ENCODE measurements at regions not wholly inside any gene's neighbourhood (a gene's known extent, or its start where the extent isn't known, plus 50 kb on each side); places are given as distances from the start of the nearest gene placed in this dataset.

DNA sequence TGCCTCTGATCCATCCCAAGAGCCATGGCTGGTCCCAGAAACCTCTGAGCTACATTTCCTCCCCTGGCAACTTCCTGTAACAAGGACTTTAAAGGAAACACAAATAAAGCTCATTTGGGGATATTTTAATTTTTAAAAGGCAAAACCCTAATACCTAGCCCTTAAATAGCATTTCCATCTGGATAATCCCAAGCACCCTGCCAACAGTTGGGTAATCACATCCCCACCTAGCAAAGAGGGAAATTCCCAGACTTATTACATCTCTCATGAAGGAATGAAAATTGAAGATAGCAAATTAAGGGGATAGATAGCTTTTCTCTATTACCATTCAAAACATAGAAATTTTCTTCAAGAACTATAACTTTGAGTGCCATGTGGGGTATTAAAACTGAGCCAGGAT lies 213.7 kb upstream of the BMP4 start:
- Histone ChIP-seq H3K27me3 (no peaks in the 10 kb centered on the region), H3K27ac (no peak overlapping the region), H3K9me3 (ENCODE audit: low read depth) (no peaks in the 10 kb centered on the region), H4K20me1 (ENCODE audit: insufficient read depth, poor library complexity, severe bottlenecking) (no peaks in the 10 kb centered on the region), H3K79me2 (no peaks in the 10 kb centered on the region), H3K4me1 (ENCODE audit: insufficient read depth) (peaks cover 9% of the 10 kb centered on the region), H3K4me3 (no peak overlapping the region), H3K4me2 (no peak overlapping the region), H2AFZ (no peak overlapping the region), H3K9me2 (replicated peaks; ENCODE audit: insufficient read depth) (no peaks in the 10 kb centered on the region), H3K36me3 (replicated peaks; ENCODE audit: insufficient read depth, low read depth) (no peaks in the 10 kb centered on the region)
- TF ChIP-seq, protein P1, sequence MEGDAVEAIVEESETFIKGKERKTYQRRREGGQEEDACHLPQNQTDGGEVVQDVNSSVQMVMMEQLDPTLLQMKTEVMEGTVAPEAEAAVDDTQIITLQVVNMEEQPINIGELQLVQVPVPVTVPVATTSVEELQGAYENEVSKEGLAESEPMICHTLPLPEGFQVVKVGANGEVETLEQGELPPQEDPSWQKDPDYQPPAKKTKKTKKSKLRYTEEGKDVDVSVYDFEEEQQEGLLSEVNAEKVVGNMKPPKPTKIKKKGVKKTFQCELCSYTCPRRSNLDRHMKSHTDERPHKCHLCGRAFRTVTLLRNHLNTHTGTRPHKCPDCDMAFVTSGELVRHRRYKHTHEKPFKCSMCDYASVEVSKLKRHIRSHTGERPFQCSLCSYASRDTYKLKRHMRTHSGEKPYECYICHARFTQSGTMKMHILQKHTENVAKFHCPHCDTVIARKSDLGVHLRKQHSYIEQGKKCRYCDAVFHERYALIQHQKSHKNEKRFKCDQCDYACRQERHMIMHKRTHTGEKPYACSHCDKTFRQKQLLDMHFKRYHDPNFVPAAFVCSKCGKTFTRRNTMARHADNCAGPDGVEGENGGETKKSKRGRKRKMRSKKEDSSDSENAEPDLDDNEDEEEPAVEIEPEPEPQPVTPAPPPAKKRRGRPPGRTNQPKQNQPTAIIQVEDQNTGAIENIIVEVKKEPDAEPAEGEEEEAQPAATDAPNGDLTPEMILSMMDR (IDR thresholded peaks at IDR 0.05; ENCODE audit: poor library complexity) = no peak
- TF ChIP-seq EZH2 (IDR thresholded peaks at IDR 0.05; ENCODE audit: borderline replicate concordance) (no peak), EZH2phosphoT487 (IDR thresholded peaks at IDR 0.05; ENCODE audit: low read depth, severe bottlenecking, unreplicated experiment) (no peak)
- DNase-seq (ENCODE audit: low spot score) = no peak

DNA sequence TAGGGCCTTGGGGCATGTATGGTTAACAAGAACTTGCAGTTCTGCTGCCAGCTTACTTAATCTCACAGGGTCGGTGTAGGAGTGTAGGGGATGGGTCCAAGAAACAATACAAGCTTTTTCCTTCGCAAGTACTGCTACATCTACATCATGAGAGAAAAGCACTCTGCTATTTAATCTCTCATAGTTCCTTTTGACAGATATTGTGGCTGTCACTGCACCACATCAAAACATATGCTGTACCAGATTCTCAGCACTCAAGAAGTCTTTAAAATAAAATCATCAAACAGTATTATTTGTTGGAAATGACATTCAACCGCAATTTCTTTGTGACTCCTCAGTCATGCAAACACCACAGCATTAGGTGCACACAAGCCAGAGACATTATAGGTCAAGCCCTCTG lies 215.5 kb upstream of the BMP4 start:
- TF ChIP-seq EZH2 (IDR thresholded peaks at IDR 0.05; ENCODE audit: borderline replicate concordance) (no peak), EZH2phosphoT487 (IDR thresholded peaks at IDR 0.05; ENCODE audit: low read depth, severe bottlenecking, unreplicated experiment) (no peak)
- TF ChIP-seq, protein P1 (IDR thresholded peaks at IDR 0.05; ENCODE audit: poor library complexity) = no peak
- Histone ChIP-seq H3K27me3 (no peaks in the 10 kb centered on the region), H4K20me1 (ENCODE audit: insufficient read depth, poor library complexity, severe bottlenecking) (no peaks in the 10 kb centered on the region), H2AFZ (no peak overlapping the region), H3K9me3 (ENCODE audit: low read depth) (no peaks in the 10 kb centered on the region), H3K36me3 (replicated peaks; ENCODE audit: insufficient read depth, low read depth) (no peaks in the 10 kb centered on the region), H3K4me1 (ENCODE audit: insufficient read depth) (peaks cover 15% of the 10 kb centered on the region), H3K27ac (no peak overlapping the region), H3K9me2 (replicated peaks; ENCODE audit: insufficient read depth) (no peaks in the 10 kb centered on the region), H3K4me2 (no peak overlapping the region), H3K79me2 (no peaks in the 10 kb centered on the region), H3K4me3 (no peak overlapping the region)
- no peak for DNase-seq (ENCODE audit: low spot score)
- 73% methylated on average over 3 of the region's 3 CpGs for WGBS (ENCODE audit: low lambda C conversion rate, missing lambda C conversion rate)

DNA sequence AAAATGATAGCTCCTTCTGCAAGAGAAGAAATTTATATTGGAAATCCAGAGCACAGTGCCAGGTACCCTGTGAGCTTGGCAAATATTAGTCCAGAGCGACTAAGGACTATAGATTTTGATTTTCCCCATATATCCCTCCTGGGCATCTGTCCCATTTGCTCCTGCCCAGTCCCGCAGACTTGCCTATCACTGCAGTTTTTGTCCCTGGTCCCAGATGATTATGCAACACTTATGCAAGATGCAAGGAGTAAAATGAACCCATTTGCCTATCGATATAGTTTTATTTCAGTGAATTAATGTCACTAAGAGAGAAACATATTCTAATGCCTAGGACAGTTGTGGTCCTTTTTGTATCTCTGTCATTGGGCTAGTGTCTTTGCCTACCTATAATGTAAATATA lies 215.9 kb upstream of the BMP4 start:
- H3K9me2 ChIP-seq (replicated peaks; ENCODE audit: insufficient read depth) = no peaks in the 10 kb centered on the region
- no peak overlapping the region for H3K4me2 ChIP-seq
- H2AFZ ChIP-seq = no peak overlapping the region
- TF ChIP-seq EZH2phosphoT487 (IDR thresholded peaks at IDR 0.05; ENCODE audit: low read depth, severe bottlenecking, unreplicated experiment) (no peak), EZH2 (IDR thresholded peaks at IDR 0.05; ENCODE audit: borderline replicate concordance) (no peak)
- TF ChIP-seq, protein P1 (IDR thresholded peaks at IDR 0.05; ENCODE audit: poor library complexity) = no peak
- no peaks in the 10 kb centered on the region for H4K20me1 ChIP-seq (ENCODE audit: insufficient read depth, poor library complexity, severe bottlenecking)
- no peaks in the 10 kb centered on the region for H3K9me3 ChIP-seq (ENCODE audit: low read depth)
- no peak for DNase-seq (ENCODE audit: low spot score)
- H3K4me3 ChIP-seq = no peak overlapping the region
- H3K36me3 ChIP-seq (replicated peaks; ENCODE audit: insufficient read depth, low read depth) = no peaks in the 10 kb centered on the region
- H3K27me3 ChIP-seq = no peaks in the 10 kb centered on the region
- WGBS (ENCODE audit: low lambda C conversion rate, missing lambda C conversion rate) = 91% methylated on average over 3 of the region's 3 CpGs
- H3K4me1 ChIP-seq (ENCODE audit: insufficient read depth) = peaks cover 17% of the 10 kb centered on the region
- H3K27ac ChIP-seq = no peak overlapping the region
- no peaks in the 10 kb centered on the region for H3K79me2 ChIP-seq

DNA sequence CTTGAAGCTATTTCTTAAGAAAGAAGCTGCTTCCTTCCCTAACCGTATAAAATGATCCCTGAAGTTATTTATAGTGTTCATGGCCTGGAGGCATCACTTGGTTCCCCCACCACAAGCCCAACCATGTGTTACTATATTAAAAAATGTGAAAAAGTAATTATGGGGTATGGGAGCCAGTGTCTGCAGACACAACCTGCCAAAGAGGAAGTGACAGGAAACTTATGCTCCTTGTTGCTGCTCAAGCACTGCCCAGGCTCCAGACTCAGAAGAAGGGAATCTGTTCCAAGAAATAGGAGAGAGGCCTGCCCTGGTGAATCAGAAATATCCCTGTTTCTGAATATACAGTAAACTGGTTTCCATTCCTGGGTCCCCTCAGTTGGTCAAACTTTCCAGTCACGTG lies 217.2 kb upstream of the BMP4 start:
- Histone ChIP-seq H3K27me3 (no peaks in the 10 kb centered on the region), H3K79me2 (no peaks in the 10 kb centered on the region), H3K4me2 (no peak overlapping the region), H2AFZ (no peak overlapping the region), H3K27ac (no peak overlapping the region), H3K9me2 (replicated peaks; ENCODE audit: insufficient read depth) (no peaks in the 10 kb centered on the region), H4K20me1 (ENCODE audit: insufficient read depth, poor library complexity, severe bottlenecking) (no peaks in the 10 kb centered on the region), H3K4me3 (no peak overlapping the region), H3K4me1 (ENCODE audit: insufficient read depth) (peaks cover 28% of the 10 kb centered on the region), H3K9me3 (ENCODE audit: low read depth) (no peaks in the 10 kb centered on the region), H3K36me3 (replicated peaks; ENCODE audit: insufficient read depth, low read depth) (no peaks in the 10 kb centered on the region)
- WGBS (ENCODE audit: low lambda C conversion rate, missing lambda C conversion rate) = 69% methylated on average over 2 of the region's 2 CpGs
- DNase-seq (ENCODE audit: low spot score) = peak; percentile 7
- TF ChIP-seq, protein P1 (IDR thresholded peaks at IDR 0.05; ENCODE audit: poor library complexity) = no peak
- TF ChIP-seq EZH2phosphoT487 (IDR thresholded peaks at IDR 0.05; ENCODE audit: low read depth, severe bottlenecking, unreplicated experiment) (no peak), EZH2 (IDR thresholded peaks at IDR 0.05; ENCODE audit: borderline replicate concordance) (no peak)

Measured in hepatocyte (in vitro differentiated cells).